SK-N-SH (cell line): ENCODE measurements at regions not wholly inside any gene's neighbourhood (a gene's known extent, or its start where the extent isn't known, plus 50 kb on each side); places are given as distances from the start of the nearest gene placed in this dataset.

Experiments used
- CTCF ChIA-PET: fragments of 300-600, 350-600 bp; formaldehyde crosslinking; extraction: SDS; loops from one replicate; lab custom pipeline; 2021; lab: Yijun Ruan, JAX
- POLR2A ChIA-PET: fragments of 350-600 bp; sonication (Branson Sonifier 250); formaldehyde crosslinking; extraction: SDS; loops from one replicate; lab custom pipeline; 2020; ENCODE audit warnings: antibody characterized with exemption, inconsistent platforms; lab: Yijun Ruan, JAX
- DNase-seq: peaks from one replicate; pipeline ENCODE4 v3.0.0; 2012
- H2AFZ ChIP-seq: fragments of 200-600 bp; sonication (generic); 2 replicates; pipeline ENCODE4 v1.8.1; 2016; ENCODE audit warnings: antibody characterized with exemption, mild to moderate bottlenecking, low read depth
- H3F3A ChIP-seq: fragments of 200-600 bp; sonication (generic); replicated peaks from 2 replicates; pipeline ENCODE3; 2016; ENCODE audit warnings: antibody characterized with exemption, mild to moderate bottlenecking; ENCODE audit not compliant: insufficient read depth
- H3K27ac ChIP-seq, 2 experiments: fragments of 200-500 bp in 1 of 2; fragments of 200-600 bp in 1 of 2; sonication (Bioruptor generic) in 1 of 2; sonication (generic), shearing (Covaris generic) in 1 of 2; 2 replicates each; pipeline versions ENCODE4 v1.5.1 to v1.6.1; 2014 to 2016; ENCODE audit warnings: low read depth in 2 of 2, inconsistent platforms in 1 of 2, low read length in 1 of 2, mild to moderate bottlenecking in 1 of 2, mixed read lengths in 1 of 2
- H3K27me3 ChIP-seq: fragments of 200-600 bp; sonication (generic), shearing (Covaris generic); 2 replicates; pipeline ENCODE4 v1.6.1; 2016; ENCODE audit warnings: mixed run types; ENCODE audit not compliant: insufficient read depth
- H3K36me3 ChIP-seq, 2 experiments: fragments of 200-500 bp in 1 of 2; fragments of 200-600 bp in 1 of 2; sonication (Bioruptor generic) in 1 of 2; sonication (generic) in 1 of 2; replicated peaks in 1 of 2; 2 replicates each; pipeline versions ENCODE3 to v1.5.1; 2014 to 2016; ENCODE audit warnings: low read length in 1 of 2, mild to moderate bottlenecking in 1 of 2; ENCODE audit not compliant: insufficient read depth in 2 of 2, control insufficient read depth in 1 of 2
- H3K4me1 ChIP-seq, 2 experiments: fragments of 200-500 bp in 1 of 2; fragments of 200-600 bp in 1 of 2; sonication (Bioruptor generic) in 1 of 2; sonication (generic), shearing (Covaris generic) in 1 of 2; 2 replicates each; pipeline versions ENCODE4 v1.5.1 to v1.6.1; 2014 to 2016; ENCODE audit warnings: low read depth in 1 of 2, low read length in 1 of 2, mixed run types in 1 of 2; ENCODE audit not compliant: insufficient read depth in 2 of 2, control insufficient read depth in 1 of 2
- H3K4me2 ChIP-seq: fragments of 200-600 bp; sonication (generic), shearing (Covaris generic); 2 replicates; pipeline ENCODE4 v1.6.1; 2017; ENCODE audit warnings: mixed run types
- H3K4me3 ChIP-seq, 2 experiments: fragments of 200-500 bp in 1 of 2; fragments of 200-600 bp in 1 of 2; sonication (Bioruptor generic) in 1 of 2; sonication (generic), shearing (Covaris generic) in 1 of 2; 2 replicates each; pipeline versions ENCODE4 v1.5.1 to v1.8.1; 2014 to 2016; ENCODE audit warnings: low read depth in 2 of 2, inconsistent platforms in 1 of 2, low read length in 1 of 2, mild to moderate bottlenecking in 1 of 2, mixed read lengths in 1 of 2, moderate library complexity in 1 of 2
- H3K79me2 ChIP-seq: fragments of 200-600 bp; sonication (generic); 2 replicates; pipeline ENCODE4 v1.8.1; 2017; ENCODE audit warnings: mild to moderate bottlenecking; ENCODE audit not compliant: insufficient read depth
- H3K9ac ChIP-seq: fragments of 200-600 bp; sonication (generic); 2 replicates; pipeline ENCODE4 v1.6.1; 2017; ENCODE audit warnings: mixed run types
- H3K9me2 ChIP-seq: fragments of 200-600 bp; sonication (generic); 2 replicates; pipeline ENCODE4 v1.6.1; 2017; ENCODE audit warnings: mixed run types
- H3K9me3 ChIP-seq: fragments of 200-600 bp; sonication (generic); 2 replicates; pipeline ENCODE4 v1.6.1; 2017; ENCODE audit warnings: mixed run types, mild to moderate bottlenecking, moderate library complexity
- H4K20me1 ChIP-seq: fragments of 200-600 bp; sonication (generic); 2 replicates; pipeline ENCODE4 v1.6.1; 2017; ENCODE audit warnings: mild to moderate bottlenecking, mixed run types; ENCODE audit not compliant: insufficient read depth
- ELF1 ChIP-seq: IDR thresholded peaks from 2 replicates; pipeline ENCODE4 v1.4.0; 2012
- GABPA ChIP-seq: IDR thresholded peaks from 2 replicates; pipeline ENCODE4 v1.4.0; 2012; ENCODE audit warnings: low read depth, mild to moderate bottlenecking
- IRF3 ChIP-seq: fragments of 150-350 bp; IDR thresholded peaks from 2 replicates; pipeline ENCODE4 v1.6.1; 2016; ENCODE audit warnings: mild to moderate bottlenecking, low read depth, low read length
- JUND ChIP-seq: IDR thresholded peaks from 2 replicates; pipeline ENCODE4 v1.4.0; 2012
- MEF2A ChIP-seq: IDR thresholded peaks from 2 replicates; pipeline ENCODE4 v1.4.0; 2012; ENCODE audit warnings: low read depth, borderline replicate concordance
- MXI1 ChIP-seq: IDR thresholded peaks from 2 replicates; pipeline ENCODE4 v1.6.1; 2012; ENCODE audit warnings: mild to moderate bottlenecking, low read depth, low read length, improper control_type of control experiment
- NFIC ChIP-seq: IDR thresholded peaks from 2 replicates; pipeline ENCODE4 v1.4.0; 2012; ENCODE audit warnings: borderline replicate concordance
- POLR2AphosphoS5 ChIP-seq: IDR thresholded peaks from 2 replicates; pipeline ENCODE4 v1.6.1; 2012; ENCODE audit warnings: low read depth, low read length
- RCOR1 ChIP-seq: fragments of 150-350 bp; IDR thresholded peaks from 2 replicates; pipeline ENCODE4 v1.6.1; 2017; ENCODE audit warnings: antibody characterized with exemption, low read length
- SIN3A ChIP-seq: IDR thresholded peaks from 2 replicates; pipeline ENCODE4 v1.6.1; 2012; ENCODE audit warnings: low read depth, mild to moderate bottlenecking, low read length, moderate library complexity, borderline replicate concordance
- SMC3 ChIP-seq: IDR thresholded peaks from 2 replicates; pipeline ENCODE4 v1.6.1; 2012; ENCODE audit warnings: low read depth, low read length, improper control_type of control experiment
- TAF1 ChIP-seq: IDR thresholded peaks from 2 replicates; pipeline ENCODE4 v1.6.1; 2012; ENCODE audit warnings: low read depth, mild to moderate bottlenecking, low read length, moderate library complexity, borderline replicate concordance
- TCF12 ChIP-seq: IDR thresholded peaks from 2 replicates; pipeline ENCODE4 v1.4.0; 2012
- USF2 ChIP-seq: fragments of 150-350 bp; IDR thresholded peaks from 2 replicates; pipeline ENCODE4 v1.6.1; 2017; ENCODE audit warnings: antibody characterized with exemption, low read length, low read depth, borderline replicate concordance
- YY1 ChIP-seq: IDR thresholded peaks from 2 replicates; pipeline ENCODE4 v1.4.0; 2012; ENCODE audit warnings: low read depth, mild to moderate bottlenecking
- WGBS: methylation state at CpG from one replicate; pipeline ENCODE4 v1.1.6; 2017; ENCODE audit warnings: low lambda C conversion rate; 5-methylcytosine and 5-hydroxymethylcytosine counted together
- TF ChIP-seq, protein P1 (sequence below): IDR thresholded peaks from 2 replicates; pipeline ENCODE4; 2012
- TF ChIP-seq, protein P2 (sequence below): IDR thresholded peaks from 2 replicates; pipeline ENCODE4 v1.4.0; 2012; ENCODE audit warnings: low read depth
- TF ChIP-seq, protein P3 (sequence below): IDR thresholded peaks from 2 replicates; pipeline ENCODE4 v1.4.0; 2012; ENCODE audit warnings: low read depth, borderline replicate concordance
- TF ChIP-seq, protein P4 (sequence below): IDR thresholded peaks from 2 replicates; pipeline ENCODE4 v1.6.1; 2012; ENCODE audit warnings: mild to moderate bottlenecking, low read depth, low read length, moderate library complexity
- TF ChIP-seq, protein P5 (sequence below): IDR thresholded peaks from 2 replicates; pipeline ENCODE4 v1.4.0; 2012; ENCODE audit warnings: low read depth, borderline replicate concordance

GRCh38 chr22:22366537-22366936 is 122.0 kb downstream of the VPREB1 start:
- Histone ChIP-seq H3K36me3 (no peaks in the 10 kb centered on the region), H4K20me1 (no peaks in the 10 kb centered on the region), H3K4me3 (no peak overlapping the region), H3K4me2 (no peak overlapping the region), H3K27me3 (no peaks in the 10 kb centered on the region; the same call in 1 of the 2 replicates), H2AFZ (no peak overlapping the region), H3K9ac (no peak overlapping the region), H3K9me3 (no peaks in the 10 kb centered on the region), H3K4me1 (no peaks in the 10 kb centered on the region), H3F3A (no peaks in the 10 kb centered on the region), H3K79me2 (no peaks in the 10 kb centered on the region), H3K27ac (no peak overlapping the region), H3K9me2 (no peaks in the 10 kb centered on the region)
- CTCF ChIA-PET: interaction anchor here (1.6 kb wide), 1 partner anchor 10 kb away, joined by 3 read pairs; no protein-coding TSS in a partner anchor
- TF ChIP-seq, protein P1, sequence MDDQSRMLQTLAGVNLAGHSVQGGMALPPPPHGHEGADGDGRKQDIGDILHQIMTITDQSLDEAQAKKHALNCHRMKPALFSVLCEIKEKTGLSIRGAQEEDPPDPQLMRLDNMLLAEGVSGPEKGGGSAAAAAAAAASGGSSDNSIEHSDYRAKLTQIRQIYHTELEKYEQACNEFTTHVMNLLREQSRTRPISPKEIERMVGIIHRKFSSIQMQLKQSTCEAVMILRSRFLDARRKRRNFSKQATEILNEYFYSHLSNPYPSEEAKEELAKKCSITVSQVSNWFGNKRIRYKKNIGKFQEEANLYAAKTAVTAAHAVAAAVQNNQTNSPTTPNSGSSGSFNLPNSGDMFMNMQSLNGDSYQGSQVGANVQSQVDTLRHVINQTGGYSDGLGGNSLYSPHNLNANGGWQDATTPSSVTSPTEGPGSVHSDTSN: no peak
- TF ChIP-seq POLR2AphosphoS5 (no peak), GABPA (no peak), ELF1 (no peak), NFIC (no peak), RCOR1 (no peak), YY1 (no peak), IRF3 (no peak), SMC3 (no peak), SIN3A (no peak), TAF1 (no peak), JUND (no peak), USF2 (no peak), MEF2A (no peak), TCF12 (no peak), MXI1 (no peak)
- TF ChIP-seq, protein P2, sequence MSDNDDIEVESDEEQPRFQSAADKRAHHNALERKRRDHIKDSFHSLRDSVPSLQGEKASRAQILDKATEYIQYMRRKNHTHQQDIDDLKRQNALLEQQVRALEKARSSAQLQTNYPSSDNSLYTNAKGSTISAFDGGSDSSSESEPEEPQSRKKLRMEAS: no peak
- TF ChIP-seq, protein P3, sequence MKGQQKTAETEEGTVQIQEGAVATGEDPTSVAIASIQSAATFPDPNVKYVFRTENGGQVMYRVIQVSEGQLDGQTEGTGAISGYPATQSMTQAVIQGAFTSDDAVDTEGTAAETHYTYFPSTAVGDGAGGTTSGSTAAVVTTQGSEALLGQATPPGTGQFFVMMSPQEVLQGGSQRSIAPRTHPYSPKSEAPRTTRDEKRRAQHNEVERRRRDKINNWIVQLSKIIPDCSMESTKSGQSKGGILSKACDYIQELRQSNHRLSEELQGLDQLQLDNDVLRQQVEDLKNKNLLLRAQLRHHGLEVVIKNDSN: no peak
- TF ChIP-seq, protein P4, sequence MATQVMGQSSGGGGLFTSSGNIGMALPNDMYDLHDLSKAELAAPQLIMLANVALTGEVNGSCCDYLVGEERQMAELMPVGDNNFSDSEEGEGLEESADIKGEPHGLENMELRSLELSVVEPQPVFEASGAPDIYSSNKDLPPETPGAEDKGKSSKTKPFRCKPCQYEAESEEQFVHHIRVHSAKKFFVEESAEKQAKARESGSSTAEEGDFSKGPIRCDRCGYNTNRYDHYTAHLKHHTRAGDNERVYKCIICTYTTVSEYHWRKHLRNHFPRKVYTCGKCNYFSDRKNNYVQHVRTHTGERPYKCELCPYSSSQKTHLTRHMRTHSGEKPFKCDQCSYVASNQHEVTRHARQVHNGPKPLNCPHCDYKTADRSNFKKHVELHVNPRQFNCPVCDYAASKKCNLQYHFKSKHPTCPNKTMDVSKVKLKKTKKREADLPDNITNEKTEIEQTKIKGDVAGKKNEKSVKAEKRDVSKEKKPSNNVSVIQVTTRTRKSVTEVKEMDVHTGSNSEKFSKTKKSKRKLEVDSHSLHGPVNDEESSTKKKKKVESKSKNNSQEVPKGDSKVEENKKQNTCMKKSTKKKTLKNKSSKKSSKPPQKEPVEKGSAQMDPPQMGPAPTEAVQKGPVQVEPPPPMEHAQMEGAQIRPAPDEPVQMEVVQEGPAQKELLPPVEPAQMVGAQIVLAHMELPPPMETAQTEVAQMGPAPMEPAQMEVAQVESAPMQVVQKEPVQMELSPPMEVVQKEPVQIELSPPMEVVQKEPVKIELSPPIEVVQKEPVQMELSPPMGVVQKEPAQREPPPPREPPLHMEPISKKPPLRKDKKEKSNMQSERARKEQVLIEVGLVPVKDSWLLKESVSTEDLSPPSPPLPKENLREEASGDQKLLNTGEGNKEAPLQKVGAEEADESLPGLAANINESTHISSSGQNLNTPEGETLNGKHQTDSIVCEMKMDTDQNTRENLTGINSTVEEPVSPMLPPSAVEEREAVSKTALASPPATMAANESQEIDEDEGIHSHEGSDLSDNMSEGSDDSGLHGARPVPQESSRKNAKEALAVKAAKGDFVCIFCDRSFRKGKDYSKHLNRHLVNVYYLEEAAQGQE: no peak
- TF ChIP-seq, protein P5, sequence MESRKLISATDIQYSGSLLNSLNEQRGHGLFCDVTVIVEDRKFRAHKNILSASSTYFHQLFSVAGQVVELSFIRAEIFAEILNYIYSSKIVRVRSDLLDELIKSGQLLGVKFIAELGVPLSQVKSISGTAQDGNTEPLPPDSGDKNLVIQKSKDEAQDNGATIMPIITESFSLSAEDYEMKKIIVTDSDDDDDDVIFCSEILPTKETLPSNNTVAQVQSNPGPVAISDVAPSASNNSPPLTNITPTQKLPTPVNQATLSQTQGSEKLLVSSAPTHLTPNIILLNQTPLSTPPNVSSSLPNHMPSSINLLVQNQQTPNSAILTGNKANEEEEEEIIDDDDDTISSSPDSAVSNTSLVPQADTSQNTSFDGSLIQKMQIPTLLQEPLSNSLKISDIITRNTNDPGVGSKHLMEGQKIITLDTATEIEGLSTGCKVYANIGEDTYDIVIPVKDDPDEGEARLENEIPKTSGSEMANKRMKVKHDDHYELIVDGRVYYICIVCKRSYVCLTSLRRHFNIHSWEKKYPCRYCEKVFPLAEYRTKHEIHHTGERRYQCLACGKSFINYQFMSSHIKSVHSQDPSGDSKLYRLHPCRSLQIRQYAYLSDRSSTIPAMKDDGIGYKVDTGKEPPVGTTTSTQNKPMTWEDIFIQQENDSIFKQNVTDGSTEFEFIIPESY: no peak
- 0% methylated on average over 3 of the region's 3 CpGs for WGBS
- DNase-seq: no peak
- POLR2A ChIA-PET: no interaction called here
